IMR-90 (cell line): ENCODE measurements at regions not wholly inside any gene's neighbourhood (a gene's known extent, or its start where the extent isn't known, plus 50 kb on each side); places are given as distances from the start of the nearest gene placed in this dataset.

Experiments
- ATAC-seq: fragments of 200-7000 bp; cut with Tn5 transposase; 2 replicates; pipeline ENCODE4 v1.9.1; 2020; ENCODE audit warnings: low read depth, mild to moderate bottlenecking, moderate library complexity
- BruUV-seq: library from RNA; stranded (reverse); fragments of 400-500 nt; replicated peaks from 2 replicates; lab custom pipeline; 2021; lab: Mats Ljungman, UMichigan
- CTCF ChIA-PET: fragments of 300-600 bp; formaldehyde crosslinking; extraction: SDS; loops from one replicate; lab custom pipeline; 2021; ENCODE audit warnings: antibody characterized with exemption; lab: Yijun Ruan, JAX
- POLR2A ChIA-PET: fragments of 300-600 bp; sonication (Branson Sonifier 250); formaldehyde crosslinking; loops from one replicate; lab custom pipeline; 2022; ENCODE audit warnings: antibody characterized with exemption; ENCODE audit not compliant: unreplicated experiment; lab: Charles Lee
- DNase-seq: peaks from one replicate; pipeline ENCODE4 v3.0.0; 2013
- H2AFZ ChIP-seq: replicated peaks from 2 replicates; pipeline ENCODE3; 2013; ENCODE audit warnings: low read length, mild to moderate bottlenecking; ENCODE audit not compliant: poor library complexity
- H2AK5ac ChIP-seq: 2 replicates; pipeline ENCODE4 v1.6.1; 2013; ENCODE audit warnings: low read depth, low read length, inconsistent platforms
- H2AK9ac ChIP-seq: replicated peaks from 2 replicates; pipeline ENCODE3; 2013; ENCODE audit warnings: mild to moderate bottlenecking, low read depth, low read length, moderate library complexity; ENCODE audit not compliant: poor library complexity
- H2BK120ac ChIP-seq: 2 replicates; pipeline ENCODE4 v1.6.1; 2013; ENCODE audit warnings: low read depth, low read length, inconsistent platforms
- H2BK15ac ChIP-seq: 3 replicates; pipeline ENCODE4 v1.6.1; 2013; ENCODE audit warnings: low read depth, low read length, inconsistent platforms
- H2BK20ac ChIP-seq: 2 replicates; pipeline ENCODE4 v1.6.1; 2013; ENCODE audit warnings: low read depth, mild to moderate bottlenecking, inconsistent platforms, low read length, moderate library complexity
- H2BK5ac ChIP-seq: 2 replicates; pipeline ENCODE4 v1.6.1; 2013; ENCODE audit warnings: mild to moderate bottlenecking, low read depth, low read length, inconsistent platforms; ENCODE audit not compliant: poor library complexity, severe bottlenecking
- H3K14ac ChIP-seq: replicated peaks from 2 replicates; pipeline ENCODE4 v1.6.1; 2013; ENCODE audit warnings: low read depth, low read length, inconsistent platforms
- H3K18ac ChIP-seq: 2 replicates; pipeline ENCODE4 v1.6.1; 2013; ENCODE audit warnings: low read depth, low read length, control low read depth
- H3K23ac ChIP-seq: 2 replicates; pipeline ENCODE4 v1.6.1; 2013; ENCODE audit warnings: low read depth, low read length, inconsistent platforms
- H3K27ac ChIP-seq: 2 replicates; pipeline ENCODE4 v1.5.1; 2013; ENCODE audit warnings: mild to moderate bottlenecking, control low read depth, low read length; ENCODE audit not compliant: insufficient read depth
- H3K27me3 ChIP-seq: 2 replicates; pipeline ENCODE4 v1.6.1; 2013; ENCODE audit warnings: low read length; ENCODE audit not compliant: control insufficient read depth, insufficient read depth
- H3K36me3 ChIP-seq: 2 replicates; pipeline ENCODE4 v1.6.1; 2013; ENCODE audit warnings: low read length, mixed read lengths; ENCODE audit not compliant: control insufficient read depth, insufficient read depth
- H3K4ac ChIP-seq: 2 replicates; pipeline ENCODE4 v1.6.1; 2013; ENCODE audit warnings: low read depth, low read length, inconsistent platforms
- H3K4me1 ChIP-seq: 2 replicates; pipeline ENCODE4 v1.6.1; 2013; ENCODE audit warnings: low read length, mixed read lengths; ENCODE audit not compliant: control insufficient read depth, insufficient read depth
- H3K4me2 ChIP-seq: 2 replicates; pipeline ENCODE4 v1.6.1; 2013; ENCODE audit warnings: low read depth, mild to moderate bottlenecking, control low read depth, low read length, moderate library complexity
- H3K4me3 ChIP-seq: 2 replicates; pipeline ENCODE4 v1.5.1; 2013; ENCODE audit warnings: low read depth, mild to moderate bottlenecking, control low read depth, low read length, moderate library complexity; ENCODE audit not compliant: insufficient read depth
- H3K56ac ChIP-seq: 2 replicates; pipeline ENCODE4 v1.6.1; 2013; ENCODE audit warnings: low read length, inconsistent platforms; ENCODE audit not compliant: insufficient read depth; ENCODE audit errors: extremely low read depth
- H3K79me1 ChIP-seq, 2 experiments: 2 replicates each; pipeline ENCODE4 v1.6.1; 2013; ENCODE audit warnings: low read length in 2 of 2, inconsistent platforms in 1 of 2, low read depth in 1 of 2
- H3K9ac ChIP-seq: 2 replicates; pipeline ENCODE4 v1.6.1; 2013; ENCODE audit warnings: low read depth, low read length, control low read depth
- H3K9me1 ChIP-seq: 2 replicates; pipeline ENCODE4 v1.6.1; 2013; ENCODE audit warnings: low read length, inconsistent platforms; ENCODE audit not compliant: insufficient read depth
- H3K9me3 ChIP-seq: 2 replicates; pipeline ENCODE4 v1.6.1; 2013; ENCODE audit warnings: low read length; ENCODE audit not compliant: control insufficient read depth, insufficient read depth
- H4K20me1 ChIP-seq: 2 replicates; pipeline ENCODE4 v1.6.1; 2013; ENCODE audit warnings: low read length, inconsistent platforms; ENCODE audit not compliant: insufficient read depth
- H4K5ac ChIP-seq: 2 replicates; pipeline ENCODE4 v1.6.1; 2013; ENCODE audit warnings: mild to moderate bottlenecking, low read depth, low read length, control low read depth
- H4K8ac ChIP-seq, 2 experiments: 2 replicates each; pipeline ENCODE4 v1.6.1; 2013; ENCODE audit warnings: low read depth in 2 of 2, low read length in 2 of 2, control low read depth in 1 of 2, inconsistent platforms in 1 of 2
- H4K91ac ChIP-seq: 2 replicates; pipeline ENCODE4 v1.6.1; 2013; ENCODE audit warnings: low read depth, low read length, inconsistent platforms; ENCODE audit not compliant: insufficient read depth
- CEBPB ChIP-seq: IDR thresholded peaks from 2 replicates; pipeline ENCODE4 v1.6.1; 2012; ENCODE audit warnings: low read depth, low read length, improper control_type of control experiment
- RFX5 ChIP-seq: IDR thresholded peaks from 2 replicates; pipeline ENCODE4 v1.8.0; 2012; ENCODE audit warnings: low read depth, mild to moderate bottlenecking, low read length, moderate library complexity
- WGBS, 2 experiments: methylation state at CpG; one replicate each; pipeline versions ENCODE4 v1.1.5 to v1.1.7; 2013; ENCODE audit warnings: missing lambda C conversion rate in 2 of 2; ENCODE audit not compliant: insufficient read length in 1 of 2; ENCODE audit errors: extremely low coverage in 2 of 2; 5-methylcytosine and 5-hydroxymethylcytosine counted together
- dilution Hi-C: fragments of 300-500 bp; cut with HindIII; formaldehyde crosslinking; loops from one replicate; pipeline ENCODE4 v1.14.3; 2018; ENCODE audit warnings: low sequenced_read_pairs; ENCODE audit not compliant: unreplicated experiment
- in situ Hi-C: fragments of 300-500 bp; cut with MboI; formaldehyde crosslinking; loops from 3 replicates; pipeline ENCODE4 v1.14.3; 2019; ENCODE audit warnings: low sequenced_read_pairs, inconsistent platforms, mixed read lengths
- intact Hi-C: fragments of 100-400 bp; cut with micrococcal nuclease; formaldehyde crosslinking; loops from 2 replicates; pipeline ENCODE4 v1.10.0; 2022

GRCh38 chr5:169450464-169450863 lies 133.1 kb upstream of the SPDL1 start:
- Histone ChIP-seq H4K20me1 (no peaks in the 10 kb centered on the region), H2BK120ac (no peak overlapping the region), H3K9me1 (no peaks in the 10 kb centered on the region), H3K18ac (no peak overlapping the region), H4K91ac (no peak overlapping the region), H2BK15ac (no peak overlapping the region), H3K9me3 (no peaks in the 10 kb centered on the region), H2BK5ac (no peak overlapping the region), H2AFZ (no peak overlapping the region), H3K56ac (no peak overlapping the region), H3K36me3 (no peaks in the 10 kb centered on the region), H3K4me2 (no peak overlapping the region), H3K9ac (no peak overlapping the region), H2AK5ac (no peak overlapping the region), H3K4ac (no peak overlapping the region), H4K8ac (no peak overlapping the region), H3K27me3 (no peaks in the 10 kb centered on the region), H3K14ac (no peak overlapping the region), H3K27ac (no peak overlapping the region), H3K4me1 (no peaks in the 10 kb centered on the region), H2AK9ac (no peak overlapping the region), H3K23ac (no peak overlapping the region), H3K79me1 (no peaks in the 10 kb centered on the region), H3K4me3 (no peak overlapping the region), H4K5ac (no peak overlapping the region), H2BK20ac (no peak overlapping the region)
- CTCF ChIA-PET, result no interaction called here
- WGBS, 2 experiments, result no CpG with 5 or more reads among the region's 1 CpG
- ATAC-seq, result no peak
- intact Hi-C loops (no loop called here), dilution Hi-C loops (no loop called here), in situ Hi-C loops (no loop called here)
- POLR2A ChIA-PET, result no interaction called here
- TF ChIP-seq RFX5 (no peak), CEBPB (peak; percentile 21; the same call in 1 of the 2 replicates)
- no peak for DNase-seq
- BruUV-seq, result no TSS peak
